HL-60 (cell line): ENCODE measurements at regions not wholly inside any gene's neighbourhood (a gene's known extent, or its start where the extent isn't known, plus 50 kb on each side); places are given as distances from the start of the nearest gene placed in this dataset.
A peak's percentile ranks its signal among the peaks of the same experiment; 100 is the strongest.

Experiments used
- POLR2AphosphoS5 ChIP-seq: IDR thresholded peaks from 2 replicates; pipeline ENCODE4 v1.6.1; 2012; ENCODE audit warnings: low read depth
- TF ChIP-seq, protein P1 (sequence below): IDR thresholded peaks from one replicate; pipeline ENCODE4 v1.5.1; 2011; ENCODE audit warnings: low read length, control low read depth, inconsistent platforms; ENCODE audit not compliant: insufficient read depth

GRCh38 chr9:92206488-92206887 lies 87.0 kb downstream of the IARS1 start:
- TF ChIP-seq, protein P1, sequence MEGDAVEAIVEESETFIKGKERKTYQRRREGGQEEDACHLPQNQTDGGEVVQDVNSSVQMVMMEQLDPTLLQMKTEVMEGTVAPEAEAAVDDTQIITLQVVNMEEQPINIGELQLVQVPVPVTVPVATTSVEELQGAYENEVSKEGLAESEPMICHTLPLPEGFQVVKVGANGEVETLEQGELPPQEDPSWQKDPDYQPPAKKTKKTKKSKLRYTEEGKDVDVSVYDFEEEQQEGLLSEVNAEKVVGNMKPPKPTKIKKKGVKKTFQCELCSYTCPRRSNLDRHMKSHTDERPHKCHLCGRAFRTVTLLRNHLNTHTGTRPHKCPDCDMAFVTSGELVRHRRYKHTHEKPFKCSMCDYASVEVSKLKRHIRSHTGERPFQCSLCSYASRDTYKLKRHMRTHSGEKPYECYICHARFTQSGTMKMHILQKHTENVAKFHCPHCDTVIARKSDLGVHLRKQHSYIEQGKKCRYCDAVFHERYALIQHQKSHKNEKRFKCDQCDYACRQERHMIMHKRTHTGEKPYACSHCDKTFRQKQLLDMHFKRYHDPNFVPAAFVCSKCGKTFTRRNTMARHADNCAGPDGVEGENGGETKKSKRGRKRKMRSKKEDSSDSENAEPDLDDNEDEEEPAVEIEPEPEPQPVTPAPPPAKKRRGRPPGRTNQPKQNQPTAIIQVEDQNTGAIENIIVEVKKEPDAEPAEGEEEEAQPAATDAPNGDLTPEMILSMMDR = no peak
- peak; percentile 30; the same call in 1 of the 2 replicates for TF ChIP-seq POLR2AphosphoS5
